Fibroblast of lung (primary cell): ENCODE measurements at regions not wholly inside any gene's neighbourhood (a gene's known extent, or its start where the extent isn't known, plus 50 kb on each side); places are given as distances from the start of the nearest gene placed in this dataset.

Source experiments
- EZH2 ChIP-seq: IDR thresholded peaks from 2 replicates; pipeline ENCODE4 v1.5.1; 2012; ENCODE audit warnings: low read length, control low read depth, mild to moderate bottlenecking; ENCODE audit errors: missing control alignments
- TF ChIP-seq, protein P1 (sequence below), 2 donors: IDR thresholded peaks in 1 of 2; conservative IDR thresholded peaks in 1 of 2; 1 replicate in 1 of 2; 2 replicates in 1 of 2; pipeline ENCODE4 v1.5.1; 2011 to 2012; ENCODE audit warnings: low read length in 2 of 2, control low read depth in 1 of 2, inconsistent platforms in 1 of 2, low read depth in 1 of 2, mild to moderate bottlenecking in 1 of 2

DNA sequence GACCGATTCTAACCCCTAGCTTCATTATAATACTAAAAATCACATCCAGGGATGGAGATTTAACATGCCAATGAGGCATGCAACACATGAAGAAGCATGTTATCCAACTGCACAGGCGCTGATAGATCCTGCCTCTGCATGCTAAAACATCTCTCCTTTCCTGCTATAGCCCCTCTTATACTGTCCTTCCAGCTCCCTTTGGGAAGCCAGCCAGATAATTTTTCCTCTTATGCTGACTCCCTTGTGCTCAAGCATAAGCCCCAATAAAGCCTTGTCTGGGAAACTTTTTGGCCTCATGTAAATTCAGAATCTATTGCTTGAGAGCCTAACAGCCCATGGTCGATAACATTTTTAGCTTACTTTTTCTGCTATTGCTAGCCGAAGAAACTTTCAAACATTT is 404.3 kb downstream of the EPM2A start:
- TF ChIP-seq, protein P1, sequence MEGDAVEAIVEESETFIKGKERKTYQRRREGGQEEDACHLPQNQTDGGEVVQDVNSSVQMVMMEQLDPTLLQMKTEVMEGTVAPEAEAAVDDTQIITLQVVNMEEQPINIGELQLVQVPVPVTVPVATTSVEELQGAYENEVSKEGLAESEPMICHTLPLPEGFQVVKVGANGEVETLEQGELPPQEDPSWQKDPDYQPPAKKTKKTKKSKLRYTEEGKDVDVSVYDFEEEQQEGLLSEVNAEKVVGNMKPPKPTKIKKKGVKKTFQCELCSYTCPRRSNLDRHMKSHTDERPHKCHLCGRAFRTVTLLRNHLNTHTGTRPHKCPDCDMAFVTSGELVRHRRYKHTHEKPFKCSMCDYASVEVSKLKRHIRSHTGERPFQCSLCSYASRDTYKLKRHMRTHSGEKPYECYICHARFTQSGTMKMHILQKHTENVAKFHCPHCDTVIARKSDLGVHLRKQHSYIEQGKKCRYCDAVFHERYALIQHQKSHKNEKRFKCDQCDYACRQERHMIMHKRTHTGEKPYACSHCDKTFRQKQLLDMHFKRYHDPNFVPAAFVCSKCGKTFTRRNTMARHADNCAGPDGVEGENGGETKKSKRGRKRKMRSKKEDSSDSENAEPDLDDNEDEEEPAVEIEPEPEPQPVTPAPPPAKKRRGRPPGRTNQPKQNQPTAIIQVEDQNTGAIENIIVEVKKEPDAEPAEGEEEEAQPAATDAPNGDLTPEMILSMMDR (conservative IDR thresholded peaks at IDR 0.05 in 1 of 2, IDR thresholded peaks at IDR 0.05 in 1 of 2; ENCODE audit: low read depth in 1 of 2, low read length in 2 of 2) = no peak
- no peak for TF ChIP-seq EZH2
